Lower leg skin (tissue), 4 donors: ENCODE measurements at regions not wholly inside any gene's neighbourhood (a gene's known extent, or its start where the extent isn't known, plus 50 kb on each side); places are given as distances from the start of the nearest gene placed in this dataset.
A peak's percentile ranks its signal among the peaks of the same experiment; 100 is the strongest.

Experiments used
- DNase-seq, 2 donors: peaks; one replicate each; pipeline ENCODE4 v3.0.0-alpha.2; 2019; ENCODE audit warnings: low spot score in 2 of 2
- H3K4me3 ChIP-seq: fragments of 200-600 bp; sonication (generic); 2 replicates; pipeline ENCODE4 v1.5.1; 2017; ENCODE audit warnings: mild to moderate bottlenecking, low read depth; ENCODE audit not compliant: poor library complexity, severe bottlenecking
- POLR2A ChIP-seq, 2 donors: fragments of 450-650 bp; IDR thresholded peaks; one replicate each; pipeline ENCODE4 v1.6.1; 2016 to 2017; ENCODE audit warnings: antibody characterized with exemption in 2 of 2, mild to moderate bottlenecking in 1 of 2, moderate library complexity in 1 of 2
- WGBS, 2 donors: methylation state at CpG; one replicate each; pipeline ENCODE4 v1.1.5; 2018; 5-methylcytosine and 5-hydroxymethylcytosine counted together
- intact Hi-C: fragments of 100-400 bp; cut with DNase I; formaldehyde crosslinking; loops from one replicate; pipeline ENCODE4 v1.15.0; 2023; ENCODE audit warnings: low total_unique reads
- TF ChIP-seq, protein P1 (sequence below), 3 donors: fragments of 450-650 bp; IDR thresholded peaks; one replicate each; pipeline ENCODE4 v1.5.1; 2016; ENCODE audit warnings: antibody characterized with exemption in 3 of 3, mild to moderate bottlenecking in 3 of 3, moderate library complexity in 2 of 3

DNA sequence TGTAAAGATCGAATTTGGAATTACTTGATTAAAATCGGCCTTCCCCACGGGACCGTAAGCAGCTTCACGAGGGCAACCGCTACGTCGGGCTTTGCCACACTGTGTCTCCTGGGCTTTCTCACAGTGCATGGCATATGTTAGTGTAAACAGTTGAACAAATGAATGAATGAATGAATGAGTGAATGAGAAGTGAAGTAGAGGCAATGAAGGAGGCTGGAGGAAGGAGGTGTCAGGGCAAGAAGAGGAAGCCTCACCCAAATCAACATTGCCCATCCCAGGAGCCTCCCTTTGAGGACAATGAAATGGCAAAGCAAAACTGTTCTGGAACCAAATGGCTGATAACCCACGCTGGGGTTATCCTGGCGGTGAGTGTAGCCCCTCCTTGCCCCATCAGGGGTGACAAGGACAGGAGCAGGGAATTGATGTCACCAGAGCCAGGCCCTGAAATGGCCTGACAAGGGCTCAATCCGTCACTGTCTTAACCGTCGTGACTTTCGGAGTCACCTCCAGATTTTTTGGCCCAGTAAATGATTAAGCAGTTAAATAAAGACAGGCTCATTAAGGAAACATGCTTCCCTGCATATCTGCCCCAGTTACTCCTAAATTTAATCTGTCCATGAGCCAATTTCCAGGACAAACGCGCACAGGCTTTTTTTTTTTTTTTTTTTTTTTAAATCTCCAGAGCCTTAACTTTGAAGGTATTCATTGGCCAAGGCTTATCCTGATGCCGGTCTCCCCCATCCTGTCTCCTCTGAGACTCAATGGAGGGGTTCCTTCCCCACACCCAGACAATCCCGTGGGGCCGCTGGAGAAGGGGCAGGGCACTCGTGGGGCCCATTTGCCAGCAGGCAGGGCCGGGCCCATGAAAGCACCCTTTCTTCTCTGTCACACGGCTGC, 88.4 kb upstream of the BOD1 start:
- TF ChIP-seq, protein P1, sequence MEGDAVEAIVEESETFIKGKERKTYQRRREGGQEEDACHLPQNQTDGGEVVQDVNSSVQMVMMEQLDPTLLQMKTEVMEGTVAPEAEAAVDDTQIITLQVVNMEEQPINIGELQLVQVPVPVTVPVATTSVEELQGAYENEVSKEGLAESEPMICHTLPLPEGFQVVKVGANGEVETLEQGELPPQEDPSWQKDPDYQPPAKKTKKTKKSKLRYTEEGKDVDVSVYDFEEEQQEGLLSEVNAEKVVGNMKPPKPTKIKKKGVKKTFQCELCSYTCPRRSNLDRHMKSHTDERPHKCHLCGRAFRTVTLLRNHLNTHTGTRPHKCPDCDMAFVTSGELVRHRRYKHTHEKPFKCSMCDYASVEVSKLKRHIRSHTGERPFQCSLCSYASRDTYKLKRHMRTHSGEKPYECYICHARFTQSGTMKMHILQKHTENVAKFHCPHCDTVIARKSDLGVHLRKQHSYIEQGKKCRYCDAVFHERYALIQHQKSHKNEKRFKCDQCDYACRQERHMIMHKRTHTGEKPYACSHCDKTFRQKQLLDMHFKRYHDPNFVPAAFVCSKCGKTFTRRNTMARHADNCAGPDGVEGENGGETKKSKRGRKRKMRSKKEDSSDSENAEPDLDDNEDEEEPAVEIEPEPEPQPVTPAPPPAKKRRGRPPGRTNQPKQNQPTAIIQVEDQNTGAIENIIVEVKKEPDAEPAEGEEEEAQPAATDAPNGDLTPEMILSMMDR (IDR thresholded peaks at IDR 0.05), result no peak
- 78 to 87% methylated on average over 22 of the region's 22 CpGs for WGBS, 2 donors
- no peak overlapping the region for H3K4me3 ChIP-seq
- DNase-seq, result no peak
- intact Hi-C loops, result no loop called here

DNA sequence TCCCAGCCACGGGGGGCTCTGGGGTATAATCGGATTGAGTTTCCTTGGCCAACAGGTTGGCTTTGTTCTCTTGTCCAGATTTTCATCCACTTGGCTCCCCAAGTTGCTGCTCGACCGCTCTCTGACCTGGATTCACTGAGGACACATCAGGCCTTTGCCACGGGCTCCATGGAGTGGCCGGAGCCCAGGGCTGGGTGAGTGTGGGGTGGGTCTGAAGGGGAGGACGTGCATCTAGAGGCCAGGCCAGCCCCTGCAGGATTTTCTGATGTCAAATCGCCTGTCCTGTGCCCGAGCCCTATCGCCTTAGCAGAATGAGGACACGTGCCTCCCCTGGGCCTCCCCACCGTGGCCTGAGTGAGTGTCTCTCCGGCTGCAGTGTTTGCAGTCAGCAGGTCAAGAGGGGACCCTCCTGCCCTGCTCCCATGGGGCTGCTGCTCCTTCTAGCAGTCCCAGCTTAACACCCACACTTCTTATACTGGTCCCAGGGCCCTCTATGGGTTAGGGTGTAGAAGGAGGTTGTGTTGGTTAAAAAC, 89.1 kb upstream of the BOD1 start:
- no peak for DNase-seq
- H3K4me3 ChIP-seq, result no peak overlapping the region
- WGBS, 2 donors, result 88% methylated on average over 13 of the region's 13 CpGs
- intact Hi-C loops, result no loop called here
- TF ChIP-seq POLR2A (IDR thresholded peaks at IDR 0.05), result no peak
- TF ChIP-seq, protein P1 (IDR thresholded peaks at IDR 0.05), result no peak

DNA sequence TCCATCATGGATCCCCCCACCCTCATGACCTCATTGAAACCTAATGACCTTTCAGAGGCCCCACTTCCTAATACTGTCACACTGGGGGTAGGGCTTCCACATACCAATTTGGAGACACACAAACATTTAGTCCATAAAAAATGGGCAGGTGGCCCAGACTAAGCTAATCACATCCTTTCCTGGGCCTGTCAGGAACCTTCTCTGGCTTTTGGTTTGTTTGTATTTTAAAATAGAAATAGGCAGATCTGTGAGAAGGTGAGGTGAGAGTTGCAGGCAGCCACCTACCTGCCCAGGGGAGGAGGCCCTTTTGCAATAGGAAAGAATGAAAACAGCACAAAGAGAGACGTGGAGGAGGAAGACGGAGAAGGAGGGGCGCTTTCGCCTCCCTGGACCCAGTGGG, 90.2 kb upstream of the BOD1 start:
- H3K4me3 ChIP-seq, result no peak overlapping the region
- WGBS, 2 donors, result 78 to 86% methylated on average over 4 of the region's 4 CpGs
- TF ChIP-seq POLR2A (IDR thresholded peaks at IDR 0.05), result no peak
- TF ChIP-seq, protein P1 (IDR thresholded peaks at IDR 0.05), result no peak
- intact Hi-C loops, result no loop called here
- DNase-seq, result no peak

- H3K4me3 ChIP-seq, result no peak overlapping the region
- WGBS, 2 donors, result 31 to 32% methylated on average over 4 of the region's 4 CpGs
- peak in 1 of 2 donors; percentile 35 for DNase-seq
- intact Hi-C loops, result no loop called here
- no peak for TF ChIP-seq POLR2A (IDR thresholded peaks at IDR 0.05)
- TF ChIP-seq, protein P1 (IDR thresholded peaks at IDR 0.05), result no peak
Observed at GRCh38 chr5:173707392-173707791, 90.9 kb upstream of the BOD1 start.

DNA sequence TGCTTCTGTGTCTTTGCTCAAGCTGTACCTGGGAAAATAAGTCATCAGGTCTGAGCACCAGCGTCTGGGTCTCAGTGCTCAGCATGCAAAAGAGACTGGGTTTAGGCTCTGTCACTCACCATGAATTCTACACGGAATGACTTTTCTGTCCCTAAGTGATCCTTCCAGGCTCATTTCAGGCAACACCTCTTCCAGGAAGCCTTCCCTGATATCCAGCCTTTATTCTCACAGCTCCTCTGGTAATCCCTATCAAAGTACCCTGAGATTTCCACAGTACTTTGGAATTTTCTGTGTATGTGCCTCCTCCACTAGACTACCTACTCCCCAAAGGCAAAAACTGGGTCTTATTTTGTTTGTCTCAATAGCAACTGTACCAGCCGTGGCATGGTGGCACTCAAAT, 92.7 kb upstream of the BOD1 start:
- no peak for DNase-seq
- intact Hi-C loops, result no loop called here
- WGBS, 2 donors, result 73 to 78% methylated on average over 3 of the region's 3 CpGs
- H3K4me3 ChIP-seq, result no peak overlapping the region
- TF ChIP-seq, protein P1 (IDR thresholded peaks at IDR 0.05), result no peak
- TF ChIP-seq POLR2A (IDR thresholded peaks at IDR 0.05), result no peak
